ENCODE measurements at regions not wholly inside any gene's neighbourhood (a gene's known extent, or its start where the extent isn't known, plus 50 kb on each side); places are given as distances from the start of the nearest gene placed in this dataset.
A peak's percentile ranks its signal among the peaks of the same experiment; 100 is the strongest.

GRCh38 chr2:185130685-185131084 lies 532.4 kb downstream of the ZNF804A start:
- TF ChIP-seq YY1 (IDR thresholded peaks at IDR 0.05; ENCODE audit: low read depth) (no peak), MAX (IDR thresholded peaks at IDR 0.05) (no peak)

GRCh38 chr2:185132501-185133041 lies 534.2 kb downstream of the ZNF804A start:
- TF ChIP-seq RAD21 (IDR thresholded peaks at IDR 0.05; ENCODE audit: low read depth) = no peak
- no peak for TF ChIP-seq TAF1 (IDR thresholded peaks at IDR 0.05; ENCODE audit: low read depth)
- TF ChIP-seq MAX (IDR thresholded peaks at IDR 0.05) = no peak
- no peak for TF ChIP-seq TEAD4 (IDR thresholded peaks at IDR 0.05)
- no peak for TF ChIP-seq FOXM1 (IDR thresholded peaks at IDR 0.05; ENCODE audit: borderline replicate concordance, low read depth)
- no peak for TF ChIP-seq USF1 (IDR thresholded peaks at IDR 0.05)
- no peak for TF ChIP-seq YY1 (IDR thresholded peaks at IDR 0.05; ENCODE audit: low read depth)
- TF ChIP-seq TCF12 (IDR thresholded peaks at IDR 0.05; ENCODE audit: low read depth) = no peak
- no peak for TF ChIP-seq NFIC (IDR thresholded peaks at IDR 0.05)
- no peak for TF ChIP-seq ZBTB7A (IDR thresholded peaks at IDR 0.05; ENCODE audit: low read depth)
- TF ChIP-seq EP300 (IDR thresholded peaks at IDR 0.05; ENCODE audit: borderline replicate concordance) = no peak

- TF ChIP-seq TCF12 (IDR thresholded peaks at IDR 0.05; ENCODE audit: low read depth) = no peak
- no peak for TF ChIP-seq FOXM1 (IDR thresholded peaks at IDR 0.05; ENCODE audit: borderline replicate concordance, low read depth)
- no peak for TF ChIP-seq ZBTB7A (IDR thresholded peaks at IDR 0.05; ENCODE audit: low read depth)
- TF ChIP-seq TEAD4 (IDR thresholded peaks at IDR 0.05) = no peak
- no peak for TF ChIP-seq YY1 (IDR thresholded peaks at IDR 0.05; ENCODE audit: low read depth)
- TF ChIP-seq CEBPB (IDR thresholded peaks at IDR 0.05) = no peak
- TF ChIP-seq CREB1 (IDR thresholded peaks at IDR 0.05; ENCODE audit: low read depth) = no peak
- no peak for TF ChIP-seq MAX (IDR thresholded peaks at IDR 0.05)
- no peak for TF ChIP-seq EGR1 (IDR thresholded peaks at IDR 0.05)
- TF ChIP-seq REST (IDR thresholded peaks at IDR 0.05; ENCODE audit: low read depth) = no peak
Measured at GRCh38 chr2:185137700-185138099, 539.4 kb downstream of the ZNF804A start.

- TF ChIP-seq EP300 (IDR thresholded peaks at IDR 0.05; ENCODE audit: borderline replicate concordance) (peak; percentile 75; the same call in 1 of the 2 replicates), REST (IDR thresholded peaks at IDR 0.05; ENCODE audit: low read depth) (no peak), TAF1 (IDR thresholded peaks at IDR 0.05; ENCODE audit: low read depth) (no peak), EGR1 (IDR thresholded peaks at IDR 0.05) (no peak), CREB1 (IDR thresholded peaks at IDR 0.05; ENCODE audit: low read depth) (no peak), ZBTB7A (IDR thresholded peaks at IDR 0.05; ENCODE audit: low read depth) (no peak), RAD21 (IDR thresholded peaks at IDR 0.05; ENCODE audit: low read depth) (no peak), FOXM1 (IDR thresholded peaks at IDR 0.05; ENCODE audit: borderline replicate concordance, low read depth) (peak; percentile 27; the same call in 1 of the 2 replicates), NFIC (IDR thresholded peaks at IDR 0.05) (peak; percentile 84), CEBPB (IDR thresholded peaks at IDR 0.05) (no peak), TEAD4 (IDR thresholded peaks at IDR 0.05) (peak; percentile 64; the same call in 1 of the 2 replicates), USF1 (IDR thresholded peaks at IDR 0.05) (no peak), MAX (IDR thresholded peaks at IDR 0.05) (no peak), YY1 (IDR thresholded peaks at IDR 0.05; ENCODE audit: low read depth) (no peak), TCF12 (IDR thresholded peaks at IDR 0.05; ENCODE audit: low read depth) (peak; percentile 80)
Measured at GRCh38 chr2:185142677-185143076, 544.3 kb downstream of the ZNF804A start.

GRCh38 chr2:185144159-185144919 lies 546.0 kb downstream of the ZNF804A start:
- TF ChIP-seq USF1 (IDR thresholded peaks at IDR 0.05) = no peak
- TF ChIP-seq TCF12 (IDR thresholded peaks at IDR 0.05; ENCODE audit: low read depth) = peak; percentile 96
- peak; percentile 83 for TF ChIP-seq FOXM1 (IDR thresholded peaks at IDR 0.05; ENCODE audit: borderline replicate concordance, low read depth)
- no peak for TF ChIP-seq TAF1 (IDR thresholded peaks at IDR 0.05; ENCODE audit: low read depth)
- TF ChIP-seq MAX (IDR thresholded peaks at IDR 0.05) = peak; percentile 46; the same call in 1 of the 2 replicates
- no peak; the same call in 1 of the 2 replicates for TF ChIP-seq REST (IDR thresholded peaks at IDR 0.05; ENCODE audit: low read depth)
- peak; percentile 76 for TF ChIP-seq NFIC (IDR thresholded peaks at IDR 0.05)
- TF ChIP-seq EGR1 (IDR thresholded peaks at IDR 0.05) = no peak
- TF ChIP-seq CEBPB (IDR thresholded peaks at IDR 0.05) = peak; percentile 25; the same call in 1 of the 2 replicates
- TF ChIP-seq EP300 (IDR thresholded peaks at IDR 0.05; ENCODE audit: borderline replicate concordance) = peak; percentile 91
- TF ChIP-seq TEAD4 (IDR thresholded peaks at IDR 0.05) = peak; percentile 79
- TF ChIP-seq CREB1 (IDR thresholded peaks at IDR 0.05; ENCODE audit: low read depth) = no peak
- no peak for TF ChIP-seq RAD21 (IDR thresholded peaks at IDR 0.05; ENCODE audit: low read depth)
- no peak for TF ChIP-seq YY1 (IDR thresholded peaks at IDR 0.05; ENCODE audit: low read depth)
- TF ChIP-seq ZBTB7A (IDR thresholded peaks at IDR 0.05; ENCODE audit: low read depth) = peak; percentile 75; the same call in 1 of the 2 replicates

Measured in Ishikawa (cell line).